MM.1S (cell line): ENCODE measurements at regions not wholly inside any gene's neighbourhood (a gene's known extent, or its start where the extent isn't known, plus 50 kb on each side); places are given as distances from the start of the nearest gene placed in this dataset.

Experiments used
- EZH2 ChIP-seq: fragments of 300-600 bp; sonication (generic); optimal IDR thresholded peaks from 2 replicates; pipeline ENCODE3; 2017; ENCODE audit warnings: low read depth, mild to moderate bottlenecking, antibody characterized with exemption, low read length, mixed read lengths
- EZH2phosphoT487 ChIP-seq: fragments of 300-600 bp; sonication (generic); IDR thresholded peaks from 2 replicates; pipeline ENCODE4 v1.6.1; 2018; ENCODE audit warnings: antibody characterized with exemption, low read length
- TF ChIP-seq, protein P1 (sequence below): fragments of 300-600 bp; sonication (generic); IDR thresholded peaks from 2 replicates; pipeline ENCODE4 v1.5.1; 2016; ENCODE audit warnings: antibody characterized with exemption, low read length, mixed read lengths

GRCh38 chr10:14431868-14432267, 101.1 kb upstream of the FRMD4A start:
- TF ChIP-seq, protein P1, sequence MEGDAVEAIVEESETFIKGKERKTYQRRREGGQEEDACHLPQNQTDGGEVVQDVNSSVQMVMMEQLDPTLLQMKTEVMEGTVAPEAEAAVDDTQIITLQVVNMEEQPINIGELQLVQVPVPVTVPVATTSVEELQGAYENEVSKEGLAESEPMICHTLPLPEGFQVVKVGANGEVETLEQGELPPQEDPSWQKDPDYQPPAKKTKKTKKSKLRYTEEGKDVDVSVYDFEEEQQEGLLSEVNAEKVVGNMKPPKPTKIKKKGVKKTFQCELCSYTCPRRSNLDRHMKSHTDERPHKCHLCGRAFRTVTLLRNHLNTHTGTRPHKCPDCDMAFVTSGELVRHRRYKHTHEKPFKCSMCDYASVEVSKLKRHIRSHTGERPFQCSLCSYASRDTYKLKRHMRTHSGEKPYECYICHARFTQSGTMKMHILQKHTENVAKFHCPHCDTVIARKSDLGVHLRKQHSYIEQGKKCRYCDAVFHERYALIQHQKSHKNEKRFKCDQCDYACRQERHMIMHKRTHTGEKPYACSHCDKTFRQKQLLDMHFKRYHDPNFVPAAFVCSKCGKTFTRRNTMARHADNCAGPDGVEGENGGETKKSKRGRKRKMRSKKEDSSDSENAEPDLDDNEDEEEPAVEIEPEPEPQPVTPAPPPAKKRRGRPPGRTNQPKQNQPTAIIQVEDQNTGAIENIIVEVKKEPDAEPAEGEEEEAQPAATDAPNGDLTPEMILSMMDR: no peak
- TF ChIP-seq EZH2 (no peak), EZH2phosphoT487 (no peak)
